ENCODE measurements at regions not wholly inside any gene's neighbourhood (a gene's known extent, or its start where the extent isn't known, plus 50 kb on each side); places are given as distances from the start of the nearest gene placed in this dataset.

DNA sequence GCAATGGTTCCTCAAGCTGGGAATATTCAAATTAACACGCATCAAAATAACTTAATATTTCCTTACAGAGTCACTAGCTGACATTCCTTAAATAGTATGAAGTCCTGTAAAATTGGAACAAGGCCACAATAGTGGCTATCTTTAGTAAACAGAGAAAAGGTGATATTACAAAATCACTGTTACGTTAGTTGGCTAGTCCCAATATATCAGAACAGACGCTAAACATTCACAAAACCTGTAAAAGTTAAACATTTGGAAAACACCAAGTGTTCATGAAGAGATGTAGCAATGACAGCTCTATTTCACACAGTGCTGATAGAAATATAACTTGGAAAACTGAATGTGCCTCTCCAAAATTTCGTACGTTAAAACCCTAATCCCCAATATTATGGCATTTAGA is 61.0 kb upstream of the FAM47C start:
- no peak for DNase-seq

DNA sequence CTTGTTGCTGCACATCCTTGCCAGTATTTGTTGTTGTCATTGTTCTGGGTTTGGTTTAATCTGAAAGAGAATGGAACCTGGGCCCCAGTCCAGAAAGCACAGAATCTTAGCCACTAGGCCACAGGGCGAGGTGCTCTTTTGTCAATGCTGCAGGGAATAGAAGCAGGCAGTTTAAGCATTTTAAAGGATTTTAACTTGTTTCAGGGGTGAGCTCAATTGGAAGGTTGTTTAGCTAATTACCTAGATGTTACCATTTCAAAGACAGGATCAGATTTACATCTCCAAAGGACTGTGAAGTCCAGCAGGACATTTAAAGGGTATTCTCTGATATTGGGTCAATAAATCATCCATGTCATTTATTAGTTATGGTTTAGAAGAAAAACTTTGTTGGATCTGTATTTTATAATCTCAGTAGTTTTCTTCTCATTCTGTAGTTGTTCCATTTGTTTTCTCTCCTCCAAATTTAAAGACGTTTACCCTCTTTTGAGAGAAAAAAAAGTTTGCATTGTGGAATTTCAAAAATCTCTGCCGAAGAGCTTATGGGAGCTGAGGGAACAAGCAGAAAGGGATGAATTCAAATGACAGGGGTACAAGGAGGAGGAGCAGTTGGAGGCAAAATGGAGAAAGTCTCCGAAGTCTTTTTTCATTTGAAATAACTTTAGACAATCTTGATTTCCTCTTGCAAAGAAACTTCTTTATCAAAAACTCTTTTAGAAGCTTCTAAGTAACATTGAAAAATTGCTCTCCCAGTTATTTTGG is 57.5 kb upstream of the FAM47C start:
- no peak for DNase-seq

- DNase-seq, result no peak
Measured at GRCh38 chrX:36957425-36958328, 50.5 kb upstream of the FAM47C start.
